ENCODE measurements at regions not wholly inside any gene's neighbourhood (a gene's known extent, or its start where the extent isn't known, plus 50 kb on each side); places are given as distances from the start of the nearest gene placed in this dataset.
"Not testable (repeated sequence)": the region's sequence is repeated elsewhere in the genome, so short reads cannot be mapped to it uniquely, and the experiment has no call there.

- no peak for DNase-seq (ENCODE audit: low read depth in 2 of 2)
Measured at GRCh38 chr4:181777518-181777917, 465.7 kb upstream of the TENM3 start.

DNA sequence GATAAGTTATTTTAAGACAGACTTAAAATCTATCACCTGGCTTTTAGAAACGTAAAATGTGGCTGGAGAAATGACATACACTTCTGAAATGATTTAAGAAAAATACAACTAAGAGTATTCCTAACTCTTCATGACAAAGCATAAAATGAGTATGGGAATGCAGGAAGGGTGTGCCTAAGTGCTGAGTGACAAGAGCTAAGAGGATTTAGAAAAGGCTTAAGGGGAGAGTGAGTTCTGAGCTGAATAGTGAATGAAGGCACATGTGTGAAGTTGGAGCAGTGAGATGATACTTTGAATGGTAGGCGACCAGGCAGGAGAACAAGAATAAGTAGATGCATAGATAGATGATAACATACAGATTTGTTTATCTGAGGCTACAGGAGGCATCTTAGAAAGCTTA, 458.3 kb upstream of the TENM3 start:
- DNase-seq (ENCODE audit: low read depth in 2 of 2) = no peak

GRCh38 chr4:181792641-181793040, 450.6 kb upstream of the TENM3 start:
- DNase-seq (ENCODE audit: low read depth in 2 of 2) = no peak

GRCh38 chr4:181793096-181793495, 450.1 kb upstream of the TENM3 start:
- no peak for DNase-seq (ENCODE audit: low read depth in 2 of 2)

- DNase-seq (ENCODE audit: low read depth in 2 of 2) = no peak
Measured at GRCh38 chr4:181796502-181796901, 446.7 kb upstream of the TENM3 start.

DNA sequence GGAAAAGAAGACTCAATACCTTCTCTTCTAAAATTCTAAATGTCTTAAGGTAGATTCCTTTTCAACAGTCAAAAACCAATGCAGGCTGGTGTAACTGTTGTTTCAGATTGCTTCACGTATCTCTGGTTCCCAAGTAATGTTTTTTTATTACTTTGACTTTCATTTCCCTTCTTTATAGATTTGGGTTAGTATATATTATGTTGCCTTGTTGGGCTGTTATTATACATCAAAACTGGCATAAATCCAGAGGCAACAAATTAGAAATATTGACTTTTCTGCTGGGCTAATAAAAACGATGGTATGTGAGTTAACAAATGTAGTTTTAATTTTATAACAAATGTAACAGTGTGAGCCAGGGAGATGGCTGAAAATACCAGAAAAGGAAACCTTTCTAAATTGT, 444.7 kb upstream of the TENM3 start:
- no peak for DNase-seq (ENCODE audit: low read depth in 2 of 2)

- no peak for DNase-seq (ENCODE audit: low read depth in 2 of 2)
Measured at GRCh38 chr4:181799561-181800069, 443.6 kb upstream of the TENM3 start.

- DNase-seq (ENCODE audit: low read depth in 2 of 2) = no peak
Measured at GRCh38 chr4:181802207-181802606, 441.0 kb upstream of the TENM3 start.

- no peak for DNase-seq (ENCODE audit: low read depth in 2 of 2)
Measured at GRCh38 chr4:181807771-181808170, 435.4 kb upstream of the TENM3 start.

DNA sequence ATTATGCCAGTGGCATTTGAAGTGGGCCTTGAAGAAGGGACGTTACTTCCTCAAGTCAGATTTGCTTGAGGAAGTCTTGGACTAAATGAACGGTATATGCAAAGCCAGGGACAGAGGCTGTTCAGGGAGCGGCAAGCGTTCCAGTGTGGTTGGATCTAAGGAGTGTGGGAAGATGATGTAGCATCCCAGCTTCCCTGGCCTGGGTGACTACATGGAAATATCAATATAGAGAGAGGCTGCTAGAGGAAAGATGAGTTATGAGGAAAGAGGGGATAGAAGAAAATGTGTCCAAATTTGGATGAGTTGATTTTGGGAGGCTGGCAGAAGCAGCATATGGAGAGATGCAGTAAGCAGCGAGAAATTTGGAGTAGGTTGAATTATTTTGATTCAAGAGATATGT, 432.5 kb upstream of the TENM3 start:
- DNase-seq (ENCODE audit: low read depth in 2 of 2) = no peak

GRCh38 chr4:181811550-181811949, 431.7 kb upstream of the TENM3 start:
- not testable (repeated sequence) for DNase-seq (ENCODE audit: low read depth in 2 of 2)

- DNase-seq (ENCODE audit: low read depth in 2 of 2) = no peak
Measured at GRCh38 chr4:181819946-181820345, 423.3 kb upstream of the TENM3 start.

- DNase-seq (ENCODE audit: low read depth in 2 of 2) = no peak
Measured at GRCh38 chr4:181820553-181820952, 422.6 kb upstream of the TENM3 start.

DNA sequence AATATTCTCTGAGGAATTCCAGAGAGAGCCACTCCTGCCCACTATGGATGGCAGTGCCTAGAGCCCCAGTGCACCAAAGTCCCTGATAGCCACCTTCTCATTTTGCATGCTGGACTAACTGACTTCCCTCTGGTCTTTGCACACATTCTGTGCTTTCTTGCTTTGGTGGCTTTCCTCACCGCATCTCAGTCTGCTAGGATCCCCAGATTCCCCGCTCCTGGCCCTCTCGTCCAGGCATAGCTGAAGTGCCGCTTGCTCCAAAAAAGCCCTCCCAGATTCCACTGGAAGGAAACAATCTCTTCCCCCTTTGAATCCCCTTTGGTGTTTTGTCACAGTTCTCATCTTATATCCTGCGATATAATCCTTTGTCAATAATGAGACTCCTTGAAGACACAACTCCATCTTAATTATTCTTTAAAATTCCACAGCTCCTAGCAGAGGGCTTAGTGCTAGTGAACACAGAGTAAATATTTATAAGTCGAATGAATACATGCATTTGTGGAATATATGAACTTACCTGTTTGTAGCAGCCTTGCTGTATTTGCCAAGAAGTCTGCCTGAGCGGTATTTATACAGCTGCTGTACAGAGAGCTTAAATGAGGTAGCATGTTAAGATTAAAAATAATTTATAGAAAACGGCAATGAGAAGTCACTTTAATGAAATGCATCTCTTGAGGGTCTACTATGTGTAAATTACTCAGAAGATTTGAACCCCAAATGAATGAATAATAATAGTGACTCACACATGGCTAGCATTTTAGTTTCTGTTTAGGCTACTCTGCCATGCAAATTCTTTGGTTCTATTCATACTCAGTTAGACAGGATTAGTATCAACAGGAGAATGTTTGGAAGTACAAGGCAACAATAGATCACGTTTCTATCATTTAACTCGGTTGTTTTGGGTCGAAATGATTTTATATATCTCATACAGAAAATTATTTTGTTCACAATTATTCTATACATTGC, 421.9 kb upstream of the TENM3 start:
- DNase-seq (ENCODE audit: low read depth in 2 of 2) = no peak

GRCh38 chr4:181822005-181822375, 421.2 kb upstream of the TENM3 start:
- DNase-seq (ENCODE audit: low read depth in 2 of 2) = no peak

DNA sequence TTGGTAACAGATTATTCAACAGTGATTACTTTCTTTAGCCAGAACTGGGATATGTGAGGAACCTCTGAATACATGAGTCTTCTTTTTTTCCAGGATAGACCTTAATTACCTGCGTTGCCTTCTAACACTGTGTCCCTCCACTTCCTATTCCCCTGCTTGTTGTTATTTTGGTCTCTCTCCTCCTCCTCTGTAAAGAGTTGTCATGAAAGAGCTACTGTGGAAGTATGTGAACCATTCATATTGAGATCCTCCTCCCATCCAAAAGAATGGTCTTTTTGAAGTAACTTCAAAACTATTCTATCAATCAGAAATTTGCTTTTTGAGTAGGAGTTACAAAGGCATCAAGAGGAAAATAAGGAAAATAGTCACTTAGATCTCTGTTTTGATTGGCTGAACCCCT, 420.0 kb upstream of the TENM3 start:
- no peak for DNase-seq (ENCODE audit: low read depth in 2 of 2)

DNA sequence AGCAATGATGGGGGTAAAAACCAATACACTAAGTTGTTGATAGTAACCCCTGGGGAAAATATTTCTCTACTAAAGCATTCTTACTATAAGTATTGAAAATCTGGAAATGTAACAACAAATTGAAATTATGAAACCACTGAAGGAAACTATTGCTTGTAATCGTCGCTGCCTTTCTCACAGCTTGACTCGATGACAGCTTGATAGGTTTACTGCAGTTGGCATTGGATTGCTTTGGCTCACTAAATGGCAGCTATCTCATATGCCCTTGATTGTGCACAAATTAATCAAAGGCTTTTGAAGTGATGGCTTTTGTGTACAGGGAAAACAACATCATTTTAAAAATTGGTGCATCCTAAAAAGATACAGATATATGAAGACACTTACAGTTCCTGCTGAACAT, 419.6 kb upstream of the TENM3 start:
- DNase-seq (ENCODE audit: low read depth in 2 of 2) = no peak

- no peak for DNase-seq (ENCODE audit: low read depth in 2 of 2)
Measured at GRCh38 chr4:181825564-181825963, 417.6 kb upstream of the TENM3 start.

- no peak for DNase-seq (ENCODE audit: low read depth in 2 of 2)
Measured at GRCh38 chr4:181827246-181827645, 416.0 kb upstream of the TENM3 start.

- DNase-seq (ENCODE audit: low read depth in 2 of 2) = no peak
Measured at GRCh38 chr4:181830404-181831035, 412.7 kb upstream of the TENM3 start.

DNA sequence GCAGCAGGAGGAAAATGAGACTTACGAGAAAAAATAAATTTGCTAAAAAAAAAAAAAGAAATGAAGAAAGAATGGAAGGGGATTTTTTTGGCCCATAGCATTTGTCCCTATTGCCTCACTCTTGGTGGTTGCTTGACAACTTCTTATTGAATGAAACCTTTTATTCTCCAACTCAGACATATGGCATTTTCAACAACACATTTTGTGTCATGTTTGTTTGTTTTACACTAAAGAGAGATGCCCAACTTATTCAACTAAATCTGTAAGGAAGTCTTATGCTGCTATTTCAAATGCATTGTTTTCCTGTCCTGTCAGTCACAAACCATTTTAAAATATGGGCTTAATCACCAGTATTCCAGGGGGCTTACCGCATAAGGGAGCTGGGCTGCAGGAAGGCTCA, 409.1 kb upstream of the TENM3 start:
- DNase-seq (ENCODE audit: low read depth in 2 of 2) = no peak

DNA sequence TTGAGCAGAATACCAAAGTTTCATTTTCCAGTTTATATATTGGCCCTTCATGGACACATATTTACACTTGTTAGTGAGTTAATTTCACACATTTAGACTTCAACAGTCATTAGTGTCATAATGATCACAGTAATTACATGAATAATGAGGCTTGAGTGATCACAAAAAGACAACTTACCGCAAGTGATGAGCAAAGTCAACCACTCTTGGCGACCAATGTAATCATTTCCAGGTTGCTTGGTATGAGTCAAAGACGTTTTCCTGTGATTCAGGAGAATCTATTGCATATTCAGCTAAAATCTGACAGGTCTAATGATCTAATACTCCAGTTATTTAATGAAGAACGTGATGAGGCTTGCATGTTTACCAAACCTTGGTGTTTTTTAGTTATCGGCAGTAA, 407.9 kb upstream of the TENM3 start:
- DNase-seq (ENCODE audit: low read depth in 2 of 2) = no peak

DNA sequence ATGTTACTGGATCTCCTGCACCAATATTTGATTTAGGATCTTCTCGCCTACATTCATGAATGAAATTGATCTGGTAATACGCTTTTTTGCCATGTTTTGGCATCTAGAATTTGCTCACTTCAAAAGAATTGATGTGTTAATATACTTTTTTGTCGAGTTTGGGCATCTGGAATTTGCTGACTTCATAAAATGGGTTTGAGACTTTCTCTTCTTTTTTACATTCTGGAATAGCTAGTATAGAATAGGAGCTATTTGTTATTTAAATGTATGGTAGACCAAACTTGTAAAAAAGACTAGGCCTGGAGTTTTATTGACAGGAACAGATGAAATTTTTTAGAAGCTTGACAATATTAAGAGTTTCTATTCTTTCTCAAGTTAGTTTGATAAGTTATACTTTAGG, 404.9 kb upstream of the TENM3 start:
- DNase-seq (ENCODE audit: low read depth in 2 of 2) = no peak
